Esophagus squamous epithelium (tissue), 5 donors: ENCODE measurements at regions not wholly inside any gene's neighbourhood (a gene's known extent, or its start where the extent isn't known, plus 50 kb on each side); places are given as distances from the start of the nearest gene placed in this dataset.

Experiments
- DNase-seq: peaks from one replicate; lab custom pipeline; 2025; lab: John Stamatoyannopoulos, UW
- H3K27ac ChIP-seq, 4 donors: fragments of 200-600 bp; sonication (generic); one replicate each; pipeline ENCODE4 v1.5.1; 2016 to 2019; ENCODE audit warnings: mild to moderate bottlenecking in 1 of 4
- H3K27me3 ChIP-seq, 4 donors: fragments of 200-600 bp; sonication (generic); 1 replicate in 3 of 4; 2 replicates in 1 of 4; pipeline versions ENCODE4 v1.5.1 to v1.6.0; 2017 to 2021; ENCODE audit warnings: antibody characterized with exemption in 1 of 4
- H3K36me3 ChIP-seq, 3 donors: fragments of 200-600 bp; sonication (generic); one replicate each; pipeline ENCODE4 v1.5.1; 2016 to 2019
- H3K4me1 ChIP-seq, 3 donors: fragments of 200-600 bp; sonication (generic); one replicate each; pipeline ENCODE4 v1.5.1; 2017 to 2019
- H3K4me3 ChIP-seq, 4 donors: fragments of 200-600 bp; sonication (generic); 1 replicate in 3 of 4; 2 replicates in 1 of 4; pipeline ENCODE4 v1.5.1; 2016 to 2019; ENCODE audit warnings: mild to moderate bottlenecking in 2 of 4, moderate library complexity in 1 of 4
- H3K9me3 ChIP-seq, 3 donors: fragments of 200-600 bp; sonication (generic); one replicate each; pipeline ENCODE4 v1.5.1; 2016 to 2019
- CTCF ChIP-seq, 6 experiments: fragments of 450-650 bp in 4 of 6; fragments of 200-600 bp in 2 of 6; sonication (generic) in 2 of 6; IDR thresholded peaks; one replicate each; pipeline ENCODE4 v1.5.1; 2016 to 2019; ENCODE audit warnings: antibody characterized with exemption in 6 of 6, mild to moderate bottlenecking in 4 of 6, moderate library complexity in 4 of 6
- POLR2A ChIP-seq, 4 donors: fragments of 450-650 bp; IDR thresholded peaks; one replicate each; pipeline ENCODE4 v1.6.1; 2017; ENCODE audit warnings: antibody characterized with exemption in 4 of 4, mild to moderate bottlenecking in 4 of 4, moderate library complexity in 3 of 4
- WGBS, 2 donors: methylation state at CpG; one replicate each; pipeline ENCODE4 v1.1.5; 2018; 5-methylcytosine and 5-hydroxymethylcytosine counted together
- intact Hi-C: fragments of 100-400 bp; cut with DNase I; formaldehyde crosslinking; loops from one replicate; pipeline ENCODE4 v1.15.0; 2022
- donor health status: DM: yes; HTN: yes; CAD: no.

- 36 to 38% methylated on average over 3 of the region's 3 CpGs for WGBS, 2 donors
- no peak overlapping the region for H3K27ac ChIP-seq
- no peaks in the 10 kb centered on the region for H3K4me1 ChIP-seq
- H3K27me3 ChIP-seq: no peaks in the 10 kb centered on the region
- H3K36me3 ChIP-seq: no peaks in the 10 kb centered on the region
- peaks cover 0 to 12% (median 10%) of the 10 kb centered on the region in 3 donors for H3K9me3 ChIP-seq
- H3K4me3 ChIP-seq: no peak overlapping the region
- intact Hi-C loops: no loop called here
- no peak for TF ChIP-seq POLR2A (IDR thresholded peaks at IDR 0.05)
- TF ChIP-seq CTCF (IDR thresholded peaks at IDR 0.05): no peak
- DNase-seq: no peak
These were observed 86.0 kb downstream of the DTWD1 start for GRCh38 chr15:49706805-49707204.

GRCh38 chr15:49707598-49707997 lies 86.8 kb downstream of the DTWD1 start:
- no peaks in the 10 kb centered on the region for H3K27me3 ChIP-seq
- H3K4me1 ChIP-seq: no peaks in the 10 kb centered on the region
- no peaks in the 10 kb centered on the region for H3K36me3 ChIP-seq
- intact Hi-C loops: no loop called here
- 55 to 71% methylated on average over 1 of the region's 1 CpG for WGBS, 2 donors
- TF ChIP-seq POLR2A (IDR thresholded peaks at IDR 0.05) (no peak), CTCF (IDR thresholded peaks at IDR 0.05) (no peak)
- H3K4me3 ChIP-seq: no peak overlapping the region
- no peak overlapping the region for H3K27ac ChIP-seq
- no peak for DNase-seq
- peaks cover 0 to 12% (median 10%) of the 10 kb centered on the region in 3 donors for H3K9me3 ChIP-seq

GRCh38 chr15:49709646-49710214 lies 88.9 kb downstream of the DTWD1 start:
- DNase-seq: no peak
- WGBS, 2 donors: 86 to 90% methylated on average over 1 of the region's 1 CpG
- Histone ChIP-seq H3K9me3 (peaks cover 0 to 12% (median 10%) of the 10 kb centered on the region in 3 donors), H3K4me3 (no peak overlapping the region), H3K27me3 (no peaks in the 10 kb centered on the region), H3K27ac (no peak overlapping the region), H3K4me1 (no peaks in the 10 kb centered on the region), H3K36me3 (no peaks in the 10 kb centered on the region)
- intact Hi-C loops: no loop called here
- TF ChIP-seq POLR2A (IDR thresholded peaks at IDR 0.05): no peak
- no peak for TF ChIP-seq CTCF (IDR thresholded peaks at IDR 0.05)

- intact Hi-C loops: no loop called here
- Histone ChIP-seq H3K27me3 (no peaks in the 10 kb centered on the region), H3K36me3 (no peaks in the 10 kb centered on the region), H3K9me3 (peaks cover 0 to 12% (median 10%) of the 10 kb centered on the region in 3 donors), H3K4me3 (no peak overlapping the region), H3K4me1 (no peaks in the 10 kb centered on the region), H3K27ac (no peak overlapping the region)
- WGBS, 2 donors: 42 to 55% methylated on average over 3 of the region's 3 CpGs
- no peak for TF ChIP-seq CTCF (IDR thresholded peaks at IDR 0.05)
- TF ChIP-seq POLR2A (IDR thresholded peaks at IDR 0.05): no peak
- DNase-seq: no peak
These were observed 91.3 kb downstream of the DTWD1 start for GRCh38 chr15:49712162-49712561.

GRCh38 chr15:49712846-49713450 lies 92.1 kb downstream of the DTWD1 start:
- DNase-seq: no peak
- no peaks in the 10 kb centered on the region for H3K4me1 ChIP-seq
- no peaks in the 10 kb centered on the region for H3K36me3 ChIP-seq
- H3K27ac ChIP-seq: no peak overlapping the region
- 61 to 65% methylated on average over 2 of the region's 2 CpGs for WGBS, 2 donors
- no peak overlapping the region for H3K4me3 ChIP-seq
- H3K27me3 ChIP-seq: no peaks in the 10 kb centered on the region
- no peak for TF ChIP-seq POLR2A (IDR thresholded peaks at IDR 0.05)
- TF ChIP-seq CTCF (IDR thresholded peaks at IDR 0.05): no peak
- intact Hi-C loops: no loop called here
- H3K9me3 ChIP-seq: peaks cover 0 to 12% (median 4%) of the 10 kb centered on the region in 3 donors
